ENCODE measurements at regions not wholly inside any gene's neighbourhood (a gene's known extent, or its start where the extent isn't known, plus 50 kb on each side); places are given as distances from the start of the nearest gene placed in this dataset.

DNA sequence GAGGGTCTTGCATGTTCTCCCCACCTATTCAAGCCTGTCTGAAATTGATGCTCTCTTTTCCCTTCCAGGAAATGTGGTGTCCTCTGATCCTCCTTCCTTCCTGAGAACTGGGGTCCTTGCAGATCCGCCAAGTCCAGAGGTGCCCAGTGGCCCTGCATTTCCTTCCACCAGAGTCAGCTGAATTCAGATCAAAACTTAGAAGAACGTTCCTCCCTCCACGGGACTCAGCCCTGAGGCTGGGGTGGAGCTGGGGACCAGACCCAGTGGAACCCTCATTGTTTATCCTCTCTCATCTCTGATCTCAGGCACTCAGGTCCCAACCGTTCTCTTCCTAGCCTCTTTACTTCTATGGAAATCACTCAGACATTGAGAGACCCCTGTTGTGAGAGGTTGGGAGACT lies 477.3 kb downstream of the TSHZ3 start:
- TF ChIP-seq CTCF (IDR thresholded peaks at IDR 0.05; ENCODE audit: extremely low read depth, insufficient read depth, missing control alignments), result no peak
- DNase-seq (ENCODE audit: low spot score), result no peak
- in situ Hi-C loops (cut with MboI; ENCODE audit: low pct_unique_long_range_greater_than_20kb, low sequenced_read_pairs, unreplicated experiment), result no loop called here

DNA sequence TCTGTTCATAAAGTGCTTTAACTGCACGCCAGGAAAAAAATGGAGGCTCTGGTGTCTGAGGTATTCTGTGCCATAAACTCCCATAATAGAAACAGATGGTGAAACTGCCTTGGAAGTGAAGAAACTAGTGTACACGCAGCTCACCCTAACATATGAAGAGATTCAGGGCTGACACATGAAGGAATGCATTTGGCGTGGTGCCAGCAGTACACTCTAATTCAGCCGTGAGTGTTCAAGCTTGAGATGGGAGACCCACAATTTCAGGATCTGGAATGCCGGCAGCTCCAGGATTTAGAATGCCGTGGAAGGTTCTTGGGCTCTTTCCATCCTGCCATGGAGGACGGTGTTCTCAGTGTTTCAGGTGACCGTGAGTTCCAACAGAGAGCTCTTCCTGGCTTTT lies 478.4 kb downstream of the TSHZ3 start:
- DNase-seq (ENCODE audit: low spot score), result no peak
- no peak for TF ChIP-seq CTCF (IDR thresholded peaks at IDR 0.05; ENCODE audit: extremely low read depth, insufficient read depth, missing control alignments)
- in situ Hi-C loops (cut with MboI; ENCODE audit: low pct_unique_long_range_greater_than_20kb, low sequenced_read_pairs, unreplicated experiment), result no loop called here

- DNase-seq (ENCODE audit: low spot score), result no peak
- no peak for TF ChIP-seq CTCF (IDR thresholded peaks at IDR 0.05; ENCODE audit: extremely low read depth, insufficient read depth, missing control alignments)
- in situ Hi-C loops (cut with MboI; ENCODE audit: low pct_unique_long_range_greater_than_20kb, low sequenced_read_pairs, unreplicated experiment), result no loop called here
Observed at GRCh38 chr19:30865511-30865910, 483.7 kb downstream of the TSHZ3 start.

GRCh38 chr19:30864391-30865215 lies 484.6 kb downstream of the TSHZ3 start:
- no peak for TF ChIP-seq CTCF (IDR thresholded peaks at IDR 0.05; ENCODE audit: extremely low read depth, insufficient read depth, missing control alignments)
- no peak for DNase-seq (ENCODE audit: low spot score)
- in situ Hi-C loops (cut with MboI; ENCODE audit: low pct_unique_long_range_greater_than_20kb, low sequenced_read_pairs, unreplicated experiment), result no loop called here

DNA sequence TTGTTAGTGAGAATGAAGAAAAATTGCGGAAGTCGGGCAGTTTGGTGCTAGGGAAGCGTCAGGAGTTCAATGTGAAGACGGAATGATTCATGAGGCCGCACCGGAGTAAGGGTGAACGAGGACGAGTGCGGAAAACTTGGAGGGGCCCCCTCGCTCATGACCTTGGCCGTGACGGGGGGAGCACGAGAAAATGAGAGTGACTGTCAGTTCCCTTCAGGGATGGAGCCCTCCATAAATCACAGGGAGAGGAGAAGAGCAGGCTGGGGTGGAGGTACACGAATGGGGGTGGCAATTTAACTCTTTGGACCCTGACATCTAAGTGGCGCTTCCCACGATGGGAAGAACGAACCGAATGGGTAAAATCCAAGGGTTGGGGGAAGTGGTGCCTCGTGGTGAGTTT lies 486.4 kb downstream of the TSHZ3 start:
- no peak for TF ChIP-seq CTCF (IDR thresholded peaks at IDR 0.05; ENCODE audit: extremely low read depth, insufficient read depth, missing control alignments)
- DNase-seq (ENCODE audit: low spot score), result no peak
- in situ Hi-C loops (cut with MboI; ENCODE audit: low pct_unique_long_range_greater_than_20kb, low sequenced_read_pairs, unreplicated experiment), result no loop called here

DNA sequence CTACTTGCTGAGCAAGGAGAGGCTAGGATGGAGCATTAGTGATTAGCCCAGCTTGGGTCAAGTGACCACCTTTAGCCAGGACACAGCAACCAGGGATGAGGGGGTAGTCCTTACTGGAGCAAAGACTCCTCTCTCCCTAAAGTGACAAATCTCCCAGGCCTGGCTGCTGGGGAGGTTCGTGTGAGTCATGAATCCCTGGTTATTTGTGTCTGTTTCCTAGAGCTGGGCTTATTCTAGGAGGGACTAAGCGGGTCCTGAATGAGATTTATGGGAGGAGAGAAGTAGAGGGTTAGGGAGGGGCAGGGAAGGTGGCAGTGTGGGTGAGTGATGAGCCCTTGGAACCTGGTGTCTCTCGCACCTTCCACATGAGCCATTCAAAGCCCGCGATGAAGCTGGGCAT lies 487.3 kb downstream of the TSHZ3 start:
- in situ Hi-C loops (cut with MboI; ENCODE audit: low pct_unique_long_range_greater_than_20kb, low sequenced_read_pairs, unreplicated experiment), result no loop called here
- no peak for DNase-seq (ENCODE audit: low spot score)
- no peak for TF ChIP-seq CTCF (IDR thresholded peaks at IDR 0.05; ENCODE audit: extremely low read depth, insufficient read depth, missing control alignments)
